GM10266 (cell line): ENCODE measurements at regions not wholly inside any gene's neighbourhood (a gene's known extent, or its start where the extent isn't known, plus 50 kb on each side); places are given as distances from the start of the nearest gene placed in this dataset.
"Not testable (repeated sequence)": the region's sequence is repeated elsewhere in the genome, so short reads cannot be mapped to it uniquely, and the experiment has no call there.

Experiments used
- DNase-seq: peaks from one replicate; pipeline ENCODE4 v3.0.0; 2012; ENCODE audit errors: extremely low spot score
- CTCF ChIP-seq: IDR thresholded peaks from 2 replicates; pipeline ENCODE4 v1.5.1; 2012; ENCODE audit warnings: mild to moderate bottlenecking, low read depth; ENCODE audit not compliant: control insufficient read depth, insufficient read depth; ENCODE audit errors: missing control alignments

GRCh38 chr19:28539759-28540158 lies 673.2 kb downstream of the UQCRFS1 start:
- no peak for TF ChIP-seq CTCF
- no peak for DNase-seq

GRCh38 chr19:28538579-28538978 lies 674.4 kb downstream of the UQCRFS1 start:
- not testable (repeated sequence) for DNase-seq

GRCh38 chr19:28537896-28538295 lies 675.1 kb downstream of the UQCRFS1 start:
- no peak for DNase-seq
- no peak for TF ChIP-seq CTCF

GRCh38 chr19:28537079-28537478 lies 675.9 kb downstream of the UQCRFS1 start:
- DNase-seq: no peak
- no peak for TF ChIP-seq CTCF

GRCh38 chr19:28535352-28535775 lies 677.6 kb downstream of the UQCRFS1 start:
- no peak for TF ChIP-seq CTCF
- DNase-seq: no peak

DNA sequence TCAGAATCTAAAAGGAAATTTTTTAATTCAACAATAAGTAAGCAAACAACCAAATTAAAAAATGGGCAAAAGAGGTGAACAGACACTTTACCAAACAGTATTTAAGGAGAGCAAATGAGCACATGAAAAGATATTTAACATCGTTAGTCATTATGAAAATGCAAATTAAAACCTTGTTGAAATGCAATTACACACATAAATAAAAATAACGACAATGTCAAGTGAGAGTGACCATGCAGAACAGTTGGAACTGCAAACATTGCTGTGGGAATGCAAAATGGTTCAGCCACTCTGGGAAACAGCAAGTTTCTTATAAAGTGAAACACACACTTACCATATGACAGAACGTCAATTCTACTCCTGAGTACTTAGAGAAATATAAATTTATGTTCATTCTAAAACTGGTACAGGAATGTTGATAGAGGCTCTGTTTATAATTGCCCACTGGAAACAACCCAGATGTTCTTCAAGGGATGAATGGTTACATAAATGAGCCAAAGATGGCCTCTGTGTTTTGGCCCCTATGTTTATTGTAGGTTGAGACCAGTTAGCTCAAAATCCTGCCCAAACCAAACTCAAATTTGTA lies 678.1 kb downstream of the UQCRFS1 start:
- DNase-seq: no peak
- no peak for TF ChIP-seq CTCF

- DNase-seq: no peak
- no peak for TF ChIP-seq CTCF
Measured at GRCh38 chr19:28532765-28533341, 680.1 kb downstream of the UQCRFS1 start.

DNA sequence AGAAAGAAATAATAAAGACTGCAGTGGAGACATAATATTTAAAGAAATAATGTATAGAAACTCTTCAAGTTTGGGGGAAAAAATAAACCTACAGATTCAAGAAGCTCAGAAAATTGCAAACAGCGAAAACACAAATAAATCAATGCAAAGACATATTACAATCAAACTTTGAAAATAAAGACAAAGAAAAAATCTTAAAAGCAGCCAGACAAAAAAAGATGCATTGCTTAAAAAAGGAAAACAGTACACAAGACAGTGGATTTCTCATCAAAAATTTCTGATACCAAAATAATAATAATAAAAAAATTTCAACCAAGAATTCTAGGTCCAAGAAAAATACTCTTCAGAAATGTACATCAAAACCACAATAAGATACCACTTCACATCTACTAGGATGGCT lies 681.0 kb downstream of the UQCRFS1 start:
- no peak for DNase-seq
- no peak for TF ChIP-seq CTCF
